ENCODE measurements at regions not wholly inside any gene's neighbourhood (a gene's known extent, or its start where the extent isn't known, plus 50 kb on each side); places are given as distances from the start of the nearest gene placed in this dataset.
"Not testable (repeated sequence)": the region's sequence is repeated elsewhere in the genome, so short reads cannot be mapped to it uniquely, and the experiment has no call there.

GRCh38 chr12:31794745-31795144 lies 65.9 kb upstream of the AMN1 start:
- H3K27ac Mint-ChIP-seq, result peak overlapping the region; percentile 0; the same call in 1 of the 2 replicates

GRCh38 chr12:31791265-31791664 lies 62.4 kb upstream of the AMN1 start:
- ATAC-seq; H3K9me3 Mint-ChIP-seq; H3K27me3 Mint-ChIP-seq (ENCODE audit: low read depth); DNase-seq (ENCODE audit: low spot score); POLR2A ChIA-PET; H3K27ac Mint-ChIP-seq; H3K4me1 Mint-ChIP-seq; H3K36me3 Mint-ChIP-seq; H3K4me3 Mint-ChIP-seq: not testable (repeated sequence)
- CTCF ChIA-PET, result interaction anchor here (1.4 kb wide), 1 partner anchor 18 kb away, joined by 4 read pairs; no protein-coding TSS in a partner anchor

More at GRCh38 chr12:31794745-31795144, 65.9 kb upstream of the AMN1 start:
- no peak for ATAC-seq
- no peak for TF ChIP-seq FOXP4 (CRISPR knock-in tag; IDR thresholded peaks at IDR 0.05)
- no peak for TF ChIP-seq ZNF121 (CRISPR knock-in tag; IDR thresholded peaks at IDR 0.05)
- no peak for TF ChIP-seq ESRRA (CRISPR knock-in tag; IDR thresholded peaks at IDR 0.05; ENCODE audit: borderline replicate concordance)
- no peak for TF ChIP-seq FOXK1 (CRISPR knock-in tag; IDR thresholded peaks at IDR 0.05)
- TF ChIP-seq ATF6 (CRISPR knock-in tag; IDR thresholded peaks at IDR 0.05), result no peak
- TF ChIP-seq GABPB1 (CRISPR knock-in tag; IDR thresholded peaks at IDR 0.05), result no peak
- TF ChIP-seq SMAD4 (CRISPR knock-in tag; IDR thresholded peaks at IDR 0.05), result no peak
- TF ChIP-seq JUN (CRISPR knock-in tag; IDR thresholded peaks at IDR 0.05), result no peak
- TF ChIP-seq ELF4 (CRISPR knock-in tag; IDR thresholded peaks at IDR 0.05; ENCODE audit: low read depth), result no peak
- TF ChIP-seq TP53 (CRISPR knock-in tag; IDR thresholded peaks at IDR 0.05), result no peak
- Mint-ChIP-seq H3K4me1 (peaks cover 16% of the 10 kb centered on the region), H3K9me3 (no peaks in the 10 kb centered on the region), H3K27me3 (ENCODE audit: low read depth) (no peaks in the 10 kb centered on the region), H3K36me3 (no peaks in the 10 kb centered on the region; the same call in 1 of the 2 replicates), H3K4me3 (no peak overlapping the region)
- ChIA-PET CTCF (interaction anchor here (1.1 kb wide), 1 partner anchor 61 kb away, joined by 3 read pairs; no protein-coding TSS in a partner anchor), POLR2A (no interaction called here)
- DNase-seq (ENCODE audit: low spot score), result no peak

DNA sequence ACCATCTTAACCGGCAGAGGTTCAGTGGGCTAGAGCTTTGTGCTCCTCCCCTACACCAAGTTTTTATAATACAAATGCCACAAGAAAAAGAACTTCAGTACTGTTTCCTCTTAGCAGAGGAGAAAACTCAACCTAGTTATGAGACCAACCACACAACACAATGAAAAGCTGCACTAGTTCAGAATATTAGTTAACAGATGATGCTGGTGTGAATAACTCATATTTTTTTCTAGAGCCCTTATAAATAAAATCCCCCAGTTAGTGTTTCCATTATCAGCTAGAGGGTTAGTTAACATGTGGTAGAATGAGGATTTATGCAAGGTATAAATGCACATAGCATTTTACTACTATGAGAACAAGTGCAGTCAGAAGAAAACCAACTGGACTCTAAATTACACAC lies 61.9 kb upstream of the AMN1 start:
- ChIA-PET POLR2A (no interaction called here), CTCF (interaction anchor here (1.4 kb wide), 1 partner anchor 18 kb away, joined by 4 read pairs; no protein-coding TSS in a partner anchor)
- H3K4me3 Mint-ChIP-seq, result no peak overlapping the region
- no peaks in the 10 kb centered on the region for H3K27me3 Mint-ChIP-seq (ENCODE audit: low read depth)
- no peak for DNase-seq (ENCODE audit: low spot score)
- no peak for ATAC-seq
- peaks cover 4% of the 10 kb centered on the region; the same call in 1 of the 2 replicates for H3K9me3 Mint-ChIP-seq
- TF ChIP-seq FOXP4 (CRISPR knock-in tag; IDR thresholded peaks at IDR 0.05) (no peak), OVOL2 (CRISPR knock-in tag; IDR thresholded peaks at IDR 0.05; ENCODE audit: borderline replicate concordance) (no peak), NFYB (CRISPR knock-in tag; conservative IDR thresholded peaks at IDR 0.05; ENCODE audit: low read depth) (no peak), ZNF416 (CRISPR knock-in tag; IDR thresholded peaks at IDR 0.05) (no peak), SMAD3 (CRISPR knock-in tag; IDR thresholded peaks at IDR 0.05; ENCODE audit: borderline replicate concordance) (no peak), NFATC4 (CRISPR knock-in tag; IDR thresholded peaks at IDR 0.05) (no peak), ELF4 (CRISPR knock-in tag; IDR thresholded peaks at IDR 0.05; ENCODE audit: low read depth) (no peak), ZNF232 (CRISPR knock-in tag; IDR thresholded peaks at IDR 0.05) (no peak), ARID4B (CRISPR knock-in tag; IDR thresholded peaks at IDR 0.05; ENCODE audit: borderline replicate concordance) (no peak), ZNF263 (CRISPR knock-in tag; IDR thresholded peaks at IDR 0.05; ENCODE audit: low read depth) (no peak), GTF2I (CRISPR knock-in tag; conservative IDR thresholded peaks at IDR 0.05) (no peak)
- TF ChIP-seq, protein P1, sequence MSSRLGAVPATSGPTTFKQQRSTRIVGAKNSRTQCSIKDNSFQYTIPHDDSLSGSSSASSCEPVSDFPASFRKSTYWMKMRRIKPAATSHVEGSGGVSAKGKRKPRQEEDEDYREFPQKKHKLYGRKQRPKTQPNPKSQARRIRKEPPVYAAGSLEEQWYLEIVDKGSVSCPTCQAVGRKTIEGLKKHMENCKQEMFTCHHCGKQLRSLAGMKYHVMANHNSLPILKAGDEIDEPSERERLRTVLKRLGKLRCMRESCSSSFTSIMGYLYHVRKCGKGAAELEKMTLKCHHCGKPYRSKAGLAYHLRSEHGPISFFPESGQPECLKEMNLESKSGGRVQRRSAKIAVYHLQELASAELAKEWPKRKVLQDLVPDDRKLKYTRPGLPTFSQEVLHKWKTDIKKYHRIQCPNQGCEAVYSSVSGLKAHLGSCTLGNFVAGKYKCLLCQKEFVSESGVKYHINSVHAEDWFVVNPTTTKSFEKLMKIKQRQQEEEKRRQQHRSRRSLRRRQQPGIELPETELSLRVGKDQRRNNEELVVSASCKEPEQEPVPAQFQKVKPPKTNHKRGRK (CRISPR knock-in tag; IDR thresholded peaks at IDR 0.05; ENCODE audit: borderline replicate concordance), result no peak
- H3K4me1 Mint-ChIP-seq, result peaks cover 5% of the 10 kb centered on the region; the same call in 1 of the 2 replicates
- no peaks in the 10 kb centered on the region; the same call in 1 of the 2 replicates for H3K36me3 Mint-ChIP-seq
- H3K27ac Mint-ChIP-seq, result no peak overlapping the region

Data from WTC11 (cell line).